H1 (cell line): ENCODE measurements at regions not wholly inside any gene's neighbourhood (a gene's known extent, or its start where the extent isn't known, plus 50 kb on each side); places are given as distances from the start of the nearest gene placed in this dataset.
"Not testable (repeated sequence)": the region's sequence is repeated elsewhere in the genome, so short reads cannot be mapped to it uniquely, and the experiment has no call there.

ENCODE experiments used
- CTCF ChIA-PET: fragments of 300-600 bp; sonication (Branson Sonifier 250); formaldehyde crosslinking; loops from one replicate; lab custom pipeline; 2021; ENCODE audit not compliant: partially characterized antibody; lab: Charles Lee
- POLR2A ChIA-PET: fragments of 300-600 bp; sonication (Branson Sonifier 250); formaldehyde crosslinking; loops from one replicate; lab custom pipeline; 2021; ENCODE audit warnings: inconsistent platforms; ENCODE audit not compliant: partially characterized antibody; lab: Charles Lee
- DNase-seq, 2 experiments: peaks; one replicate each; pipeline versions ENCODE4 v3.0.0 to v3.0.0-alpha.2; 2010 to 2022; ENCODE audit warnings: low spot score in 2 of 2, low read depth in 1 of 2, mixed read lengths in 1 of 2
- FAIRE-seq: peaks from 2 replicates; lab custom pipeline; 2011; peaks lifted over from hg19 to GRCh38; lab: Jason Lieb, UNC
- H2AFZ ChIP-seq: 2 replicates; pipeline ENCODE4 v1.8.1; 2012; ENCODE audit warnings: low read length, inconsistent platforms
- H2AK5ac ChIP-seq: 2 replicates; pipeline ENCODE4 v1.6.1; 2013; ENCODE audit warnings: low read depth, low read length
- H2BK120ac ChIP-seq: replicated peaks from 2 replicates; pipeline ENCODE3; 2013; ENCODE audit warnings: low read depth, low read length, inconsistent platforms
- H2BK12ac ChIP-seq: 2 replicates; pipeline ENCODE4 v1.6.1; 2013; ENCODE audit warnings: low read depth, low read length
- H2BK15ac ChIP-seq: 2 replicates; pipeline ENCODE4 v1.6.1; 2013; ENCODE audit warnings: low read length
- H2BK20ac ChIP-seq: 2 replicates; pipeline ENCODE4 v1.6.1; 2013; ENCODE audit warnings: low read length
- H2BK5ac ChIP-seq: 2 replicates; pipeline ENCODE4 v1.6.1; 2013; ENCODE audit warnings: low read depth, low read length
- H3K14ac ChIP-seq: 2 replicates; pipeline ENCODE4 v1.6.1; 2013; ENCODE audit warnings: inconsistent platforms; ENCODE audit not compliant: insufficient read length
- H3K18ac ChIP-seq: 2 replicates; pipeline ENCODE4 v1.6.1; 2013; ENCODE audit warnings: low read length; ENCODE audit errors: extremely low read depth
- H3K23ac ChIP-seq: 2 replicates; pipeline ENCODE4 v1.6.1; 2013; ENCODE audit warnings: inconsistent platforms; ENCODE audit not compliant: insufficient read length
- H3K23me2 ChIP-seq: 2 replicates; pipeline ENCODE4 v1.6.1; 2013; ENCODE audit warnings: low read depth, low read length
- H3K27ac ChIP-seq: 2 replicates; pipeline ENCODE4 v1.6.1; 2011; ENCODE audit warnings: low read depth, low read length, inconsistent platforms
- H3K27me3 ChIP-seq, 4 experiments: replicated peaks in 1 of 4; 1 replicate in 1 of 4; 2 replicates in 3 of 4; pipeline versions ENCODE4 v1.6.1 to v1.8.1; 2011 to 2013; ENCODE audit warnings: low read length in 3 of 4, mild to moderate bottlenecking in 3 of 4, inconsistent platforms in 2 of 4, mixed read lengths in 2 of 4, moderate library complexity in 1 of 4; ENCODE audit not compliant: control insufficient read depth in 3 of 4, insufficient read depth in 3 of 4; ENCODE audit errors: extremely low read depth in 1 of 4
- H3K36me3 ChIP-seq, 4 experiments: 2 replicates each; pipeline versions ENCODE4 v1.6.1 to v1.8.1; 2011 to 2013; ENCODE audit warnings: mild to moderate bottlenecking in 4 of 4, low read length in 3 of 4, moderate library complexity in 2 of 4, control low read depth in 1 of 4, inconsistent platforms in 1 of 4; ENCODE audit not compliant: insufficient read depth in 4 of 4, control insufficient read depth in 2 of 4
- H3K4ac ChIP-seq: replicated peaks from 2 replicates; pipeline ENCODE3; 2013; ENCODE audit warnings: low read length, low read depth, mixed read lengths, inconsistent platforms; ENCODE audit not compliant: insufficient read length
- H3K4me1 ChIP-seq, 4 experiments: replicated peaks in 1 of 4; 1 replicate in 1 of 4; 2 replicates in 3 of 4; pipeline versions ENCODE4 v1.6.1 to v1.8.1; 2011 to 2013; ENCODE audit warnings: low read length in 3 of 4, inconsistent platforms in 2 of 4, mixed read lengths in 1 of 4; ENCODE audit not compliant: insufficient read depth in 4 of 4, control insufficient read depth in 3 of 4
- H3K4me2 ChIP-seq, 2 experiments: 2 replicates each; pipeline versions ENCODE4 v1.6.1 to v1.8.1; 2011 to 2013; ENCODE audit warnings: low read depth in 2 of 2, low read length in 2 of 2, control low read depth in 1 of 2, inconsistent platforms in 1 of 2, mild to moderate bottlenecking in 1 of 2; ENCODE audit not compliant: insufficient read depth in 1 of 2
- H3K4me3 ChIP-seq, 4 experiments: fragments of 200-600, 300-600 bp in 1 of 4; sonication (generic), shearing (Covaris generic), sonication (Bioruptor Twin) in 1 of 4; 2 replicates each; pipeline versions ENCODE4 v1.5.1 to v1.8.1; 2011 to 2016; ENCODE audit warnings: low read length in 4 of 4, low read depth in 3 of 4, control low read depth in 2 of 4, inconsistent platforms in 2 of 4, mild to moderate bottlenecking in 2 of 4, mixed read lengths in 1 of 4, moderate library complexity in 1 of 4; ENCODE audit not compliant: insufficient read depth in 2 of 4; ENCODE audit errors: extremely low read depth in 1 of 4
- H3K56ac ChIP-seq: replicated peaks from 2 replicates; pipeline ENCODE3; 2013; ENCODE audit warnings: low read depth, mild to moderate bottlenecking, mixed read lengths, low read length, inconsistent platforms; ENCODE audit not compliant: insufficient read length
- H3K79me1 ChIP-seq: 2 replicates; pipeline ENCODE4 v1.6.1; 2013; ENCODE audit warnings: low read depth, low read length, control low read depth
- H3K79me2 ChIP-seq, 2 experiments: 2 replicates each; pipeline versions ENCODE4 v1.6.1 to v1.8.1; 2012 to 2013; ENCODE audit warnings: low read length in 2 of 2, mild to moderate bottlenecking in 2 of 2, inconsistent platforms in 1 of 2; ENCODE audit not compliant: insufficient read depth in 2 of 2, control insufficient read depth in 1 of 2
- H3K9ac ChIP-seq, 4 experiments: replicated peaks in 1 of 4; 1 replicate in 1 of 4; 2 replicates in 3 of 4; pipeline versions ENCODE4 v1.6.1 to v1.8.1; 2011 to 2013; ENCODE audit warnings: low read depth in 3 of 4, low read length in 3 of 4, control low read depth in 2 of 4, mild to moderate bottlenecking in 2 of 4, moderate library complexity in 2 of 4, inconsistent platforms in 1 of 4; ENCODE audit errors: extremely low read depth in 1 of 4
- H3K9me3 ChIP-seq, 2 experiments: 2 replicates each; pipeline versions ENCODE4 v1.6.1 to v1.8.1; 2012 to 2013; ENCODE audit warnings: mild to moderate bottlenecking in 2 of 2, moderate library complexity in 2 of 2, control low read depth in 1 of 2, inconsistent platforms in 1 of 2, low read depth in 1 of 2, low read length in 1 of 2, mixed read lengths in 1 of 2; ENCODE audit not compliant: insufficient read depth in 2 of 2
- H4K20me1 ChIP-seq, 2 experiments: replicated peaks in 1 of 2; 2 replicates each; pipeline versions ENCODE3 to v1.8.1; 2011 to 2013; ENCODE audit warnings: inconsistent platforms in 2 of 2, low read length in 2 of 2, mild to moderate bottlenecking in 1 of 2; ENCODE audit not compliant: insufficient read depth in 2 of 2, control insufficient read depth in 1 of 2
- H4K5ac ChIP-seq: 2 replicates; pipeline ENCODE4 v1.6.1; 2013; ENCODE audit warnings: low read length, low read depth, mixed read lengths, inconsistent platforms; ENCODE audit not compliant: insufficient read length
- H4K8ac ChIP-seq: 2 replicates; pipeline ENCODE4 v1.8.0; 2013; ENCODE audit warnings: mild to moderate bottlenecking, moderate library complexity, low read length, inconsistent platforms; ENCODE audit not compliant: insufficient read depth; ENCODE audit errors: extremely low read depth
- H4K91ac ChIP-seq: replicated peaks from 2 replicates; pipeline ENCODE3; 2013; ENCODE audit warnings: low read length, mixed read lengths, inconsistent platforms; ENCODE audit not compliant: insufficient read length
- WGBS, 2 experiments: shearing (Covaris generic) in 1 of 2; methylation state at CpG; one replicate each; pipeline versions ENCODE4 v1.1.6 to v1.1.7; 2013 to 2015; ENCODE audit warnings: low lambda C conversion rate in 2 of 2, mixed read lengths in 2 of 2, inconsistent platforms in 1 of 2, low coverage in 1 of 2, missing lambda C conversion rate in 1 of 2; ENCODE audit not compliant: insufficient replicate concordance in 2 of 2, insufficient coverage in 1 of 2, insufficient read length in 1 of 2; ENCODE audit errors: extremely low coverage in 1 of 2, missing lambda C conversion rate in 1 of 2; 5-methylcytosine and 5-hydroxymethylcytosine counted together

DNA sequence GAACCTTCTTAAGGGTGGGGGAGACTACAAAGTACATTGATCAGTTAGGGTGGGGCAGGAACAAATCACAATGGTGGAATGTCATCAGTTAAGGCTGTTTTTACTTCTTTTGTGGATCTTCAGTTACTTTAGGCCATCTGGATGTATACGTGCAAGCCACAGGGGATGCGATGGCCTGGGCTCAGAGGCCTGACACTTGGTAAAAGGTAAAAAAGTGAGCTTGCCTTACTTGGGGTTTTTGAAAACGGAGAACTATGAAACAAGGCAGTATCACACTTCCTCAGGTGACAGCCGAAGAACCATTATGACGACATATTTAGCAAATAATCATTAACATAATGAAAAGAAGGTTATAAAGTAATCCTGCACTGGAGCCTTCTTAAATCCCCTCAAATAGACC, 169.8 kb upstream of the NANOGP8 start:
- H2BK120ac ChIP-seq, H2BK15ac ChIP-seq, H3K23me2 ChIP-seq, H2AFZ ChIP-seq, H3K27me3 ChIP-seq, H3K18ac ChIP-seq, H3K56ac ChIP-seq, POLR2A ChIA-PET, CTCF ChIA-PET, H3K4me1 ChIP-seq, H3K14ac ChIP-seq, H4K91ac ChIP-seq, H3K4ac ChIP-seq, H3K36me3 ChIP-seq, DNase-seq, H4K5ac ChIP-seq, H3K23ac ChIP-seq, H4K20me1 ChIP-seq, H3K27ac ChIP-seq, H3K9me3 ChIP-seq, H3K4me3 ChIP-seq, H3K79me2 ChIP-seq, H4K8ac ChIP-seq, H2AK5ac ChIP-seq, H3K9ac ChIP-seq, H3K79me1 ChIP-seq, FAIRE-seq: not testable (repeated sequence)
- peak overlapping the region; percentile 24; the same call in 1 of the 2 replicates for H2BK20ac ChIP-seq
- 0 out of 2 replicates have a peak overlapping the region, but pooled peaks have one; percentile 12 for H2BK12ac ChIP-seq
- 75% methylated on average over 5 of the region's 5 CpGs; no CpG with 5 or more reads in 1 of the 2 experiments for WGBS, 2 experiments
- peak overlapping the region in 1 of 2 experiments; percentile 11; a peak in 1 of 4 replicates for H3K4me2 ChIP-seq
- peak overlapping the region; percentile 46; the same call in 1 of the 2 replicates for H2BK5ac ChIP-seq
